Stimulated activated memory B cell treated with anti-CD40 and anti-IgM and Interleukin-4, amounts not matched to agents 10 μg/mL and 1 μg/mL and 100 μg/mL, for 72 hours (primary cell): ENCODE measurements at regions not wholly inside any gene's neighbourhood (a gene's known extent, or its start where the extent isn't known, plus 50 kb on each side); places are given as distances from the start of the nearest gene placed in this dataset.

Source experiments
- ATAC-seq: fragments of 150-1000 bp; cut with Tn5 transposase; 2 replicates; pipeline ENCODE4 v1.10.0; 2021
- H3K27ac Mint-ChIP-seq: one replicate; pipeline ENCODE4 v1.8.0; 2022; ENCODE audit warnings: mild to moderate bottlenecking, mixed read lengths
- H3K27me3 Mint-ChIP-seq: one replicate; pipeline ENCODE4 v1.8.0; 2022; ENCODE audit warnings: mixed read lengths
- H3K36me3 Mint-ChIP-seq: one replicate; pipeline ENCODE4 v1.8.0; 2022; ENCODE audit warnings: mixed read lengths
- H3K4me1 Mint-ChIP-seq: one replicate; pipeline ENCODE4 v1.8.0; 2022; ENCODE audit warnings: mixed read lengths
- H3K4me3 Mint-ChIP-seq: one replicate; pipeline ENCODE4 v1.8.0; 2022; ENCODE audit warnings: mild to moderate bottlenecking, moderate library complexity, mixed read lengths
- H3K9me3 Mint-ChIP-seq: one replicate; pipeline ENCODE4 v1.8.0; 2022; ENCODE audit warnings: mixed read lengths

- no peaks in the 10 kb centered on the region for H3K36me3 Mint-ChIP-seq
- peaks cover 7% of the 10 kb centered on the region for H3K9me3 Mint-ChIP-seq
- H3K27ac Mint-ChIP-seq = no peak overlapping the region
- no peak for ATAC-seq
- no peak overlapping the region for H3K4me3 Mint-ChIP-seq
- no peaks in the 10 kb centered on the region for H3K27me3 Mint-ChIP-seq
- H3K4me1 Mint-ChIP-seq = no peaks in the 10 kb centered on the region
Observed at GRCh38 chr5:106699198-106699597, 971.5 kb downstream of the EFNA5 start.

GRCh38 chr5:106698169-106698568, 972.6 kb downstream of the EFNA5 start:
- Mint-ChIP-seq H3K27me3 (no peaks in the 10 kb centered on the region), H3K36me3 (no peaks in the 10 kb centered on the region), H3K9me3 (peaks cover 4% of the 10 kb centered on the region), H3K4me1 (no peaks in the 10 kb centered on the region), H3K27ac (no peak overlapping the region), H3K4me3 (no peak overlapping the region)
- ATAC-seq = no peak

- Mint-ChIP-seq H3K4me3 (no peak overlapping the region), H3K4me1 (no peaks in the 10 kb centered on the region), H3K9me3 (no peaks in the 10 kb centered on the region), H3K27ac (no peak overlapping the region), H3K36me3 (no peaks in the 10 kb centered on the region), H3K27me3 (no peaks in the 10 kb centered on the region)
- ATAC-seq = no peak
Observed at GRCh38 chr5:106691701-106692100, 979.0 kb downstream of the EFNA5 start.

- H3K4me3 Mint-ChIP-seq = no peak overlapping the region
- ATAC-seq = no peak
- H3K36me3 Mint-ChIP-seq = no peaks in the 10 kb centered on the region
- H3K4me1 Mint-ChIP-seq = no peaks in the 10 kb centered on the region
- H3K27me3 Mint-ChIP-seq = no peaks in the 10 kb centered on the region
- no peaks in the 10 kb centered on the region for H3K9me3 Mint-ChIP-seq
- no peak overlapping the region for H3K27ac Mint-ChIP-seq
Observed at GRCh38 chr5:106690585-106690984, 980.2 kb downstream of the EFNA5 start.

- Mint-ChIP-seq H3K9me3 (peaks cover 13% of the 10 kb centered on the region), H3K4me1 (no peaks in the 10 kb centered on the region), H3K4me3 (no peak overlapping the region), H3K36me3 (no peaks in the 10 kb centered on the region), H3K27ac (no peak overlapping the region), H3K27me3 (no peaks in the 10 kb centered on the region)
- no peak for ATAC-seq
Observed at GRCh38 chr5:106680330-106680729, 990.4 kb downstream of the EFNA5 start.

- Mint-ChIP-seq H3K4me3 (no peak overlapping the region), H3K9me3 (peaks cover 11% of the 10 kb centered on the region)
- ATAC-seq = no peak
Observed at GRCh38 chr5:106677057-106677456, 993.7 kb downstream of the EFNA5 start.

GRCh38 chr5:106675687-106676086, 995.0 kb downstream of the EFNA5 start:
- Mint-ChIP-seq H3K27ac (no peak overlapping the region), H3K4me1 (no peaks in the 10 kb centered on the region), H3K9me3 (peaks cover 11% of the 10 kb centered on the region), H3K36me3 (no peaks in the 10 kb centered on the region), H3K27me3 (no peaks in the 10 kb centered on the region), H3K4me3 (no peak overlapping the region)
- ATAC-seq = no peak

More at GRCh38 chr5:106677057-106677456, 993.7 kb downstream of the EFNA5 start:
- Mint-ChIP-seq H3K27ac (no peak overlapping the region), H3K36me3 (no peaks in the 10 kb centered on the region), H3K4me1 (no peaks in the 10 kb centered on the region), H3K27me3 (no peaks in the 10 kb centered on the region)

GRCh38 chr5:106673941-106674340, 996.8 kb downstream of the EFNA5 start:
- no peak overlapping the region for H3K27ac Mint-ChIP-seq
- H3K4me3 Mint-ChIP-seq = no peak overlapping the region
- peaks cover 9% of the 10 kb centered on the region for H3K9me3 Mint-ChIP-seq
- no peaks in the 10 kb centered on the region for H3K4me1 Mint-ChIP-seq
- no peak for ATAC-seq
- no peaks in the 10 kb centered on the region for H3K27me3 Mint-ChIP-seq
- H3K36me3 Mint-ChIP-seq = no peaks in the 10 kb centered on the region

GRCh38 chr5:106661866-106662265, 1008.9 kb downstream of the EFNA5 start:
- H3K27me3 Mint-ChIP-seq = no peaks in the 10 kb centered on the region
- ATAC-seq = no peak
- no peaks in the 10 kb centered on the region for H3K4me1 Mint-ChIP-seq
- H3K9me3 Mint-ChIP-seq = peaks cover 3% of the 10 kb centered on the region
- no peak overlapping the region for H3K27ac Mint-ChIP-seq
- no peaks in the 10 kb centered on the region for H3K36me3 Mint-ChIP-seq
- no peak overlapping the region for H3K4me3 Mint-ChIP-seq

GRCh38 chr5:106660681-106661080, 1010.1 kb downstream of the EFNA5 start:
- Mint-ChIP-seq H3K4me3 (no peak overlapping the region), H3K36me3 (no peaks in the 10 kb centered on the region), H3K4me1 (no peaks in the 10 kb centered on the region), H3K27ac (no peak overlapping the region), H3K27me3 (no peaks in the 10 kb centered on the region), H3K9me3 (peaks cover 3% of the 10 kb centered on the region)
- ATAC-seq = no peak

GRCh38 chr5:106658150-106658549, 1012.6 kb downstream of the EFNA5 start:
- Mint-ChIP-seq H3K4me3 (no peak overlapping the region), H3K36me3 (no peaks in the 10 kb centered on the region), H3K27me3 (no peaks in the 10 kb centered on the region), H3K9me3 (peaks cover 14% of the 10 kb centered on the region), H3K27ac (no peak overlapping the region), H3K4me1 (no peaks in the 10 kb centered on the region)
- no peak for ATAC-seq

- ATAC-seq = no peak
- no peaks in the 10 kb centered on the region for H3K27me3 Mint-ChIP-seq
- H3K9me3 Mint-ChIP-seq = peaks cover 22% of the 10 kb centered on the region
- H3K4me3 Mint-ChIP-seq = no peak overlapping the region
- H3K27ac Mint-ChIP-seq = no peak overlapping the region
- no peaks in the 10 kb centered on the region for H3K36me3 Mint-ChIP-seq
- no peaks in the 10 kb centered on the region for H3K4me1 Mint-ChIP-seq
Observed at GRCh38 chr5:106656821-106657220, 1013.9 kb downstream of the EFNA5 start.

- Mint-ChIP-seq H3K27me3 (no peaks in the 10 kb centered on the region), H3K9me3 (peaks cover 12% of the 10 kb centered on the region), H3K4me1 (no peaks in the 10 kb centered on the region), H3K4me3 (no peak overlapping the region), H3K36me3 (no peaks in the 10 kb centered on the region), H3K27ac (no peak overlapping the region)
- no peak for ATAC-seq
Observed at GRCh38 chr5:106649031-106649430, 1021.7 kb downstream of the EFNA5 start.

GRCh38 chr5:106648401-106648800, 1022.3 kb downstream of the EFNA5 start:
- no peak overlapping the region for H3K27ac Mint-ChIP-seq

GRCh38 chr5:106646106-106646505, 1024.6 kb downstream of the EFNA5 start:
- Mint-ChIP-seq H3K4me3 (no peak overlapping the region), H3K27ac (no peak overlapping the region), H3K36me3 (no peaks in the 10 kb centered on the region), H3K27me3 (no peaks in the 10 kb centered on the region), H3K9me3 (no peaks in the 10 kb centered on the region), H3K4me1 (no peaks in the 10 kb centered on the region)
- no peak for ATAC-seq

More at GRCh38 chr5:106648401-106648800, 1022.3 kb downstream of the EFNA5 start:
- peaks cover 9% of the 10 kb centered on the region for H3K9me3 Mint-ChIP-seq
- no peaks in the 10 kb centered on the region for H3K27me3 Mint-ChIP-seq
- no peak overlapping the region for H3K4me3 Mint-ChIP-seq
- H3K36me3 Mint-ChIP-seq = no peaks in the 10 kb centered on the region
- no peaks in the 10 kb centered on the region for H3K4me1 Mint-ChIP-seq
- ATAC-seq = no peak

- H3K4me3 Mint-ChIP-seq = no peak overlapping the region
- no peak for ATAC-seq
- no peaks in the 10 kb centered on the region for H3K27me3 Mint-ChIP-seq
- no peak overlapping the region for H3K27ac Mint-ChIP-seq
- H3K9me3 Mint-ChIP-seq = peaks cover 3% of the 10 kb centered on the region
- H3K4me1 Mint-ChIP-seq = no peaks in the 10 kb centered on the region
- H3K36me3 Mint-ChIP-seq = no peaks in the 10 kb centered on the region
Observed at GRCh38 chr5:106640511-106640910, 1030.2 kb downstream of the EFNA5 start.

- Mint-ChIP-seq H3K27me3 (no peaks in the 10 kb centered on the region), H3K36me3 (no peaks in the 10 kb centered on the region), H3K4me1 (no peaks in the 10 kb centered on the region), H3K4me3 (no peak overlapping the region), H3K9me3 (peaks cover 3% of the 10 kb centered on the region), H3K27ac (no peak overlapping the region)
- ATAC-seq = no peak
Observed at GRCh38 chr5:106639488-106639887, 1031.2 kb downstream of the EFNA5 start.
